GM19193 (cell line): ENCODE measurements at regions not wholly inside any gene's neighbourhood (a gene's known extent, or its start where the extent isn't known, plus 50 kb on each side); places are given as distances from the start of the nearest gene placed in this dataset.

Experiments
- POLR2A ChIP-seq: IDR thresholded peaks from 4 replicates; pipeline ENCODE4 v1.6.1; 2011; ENCODE audit not compliant: insufficient read depth, insufficient read length; ENCODE audit errors: extremely low read depth

DNA sequence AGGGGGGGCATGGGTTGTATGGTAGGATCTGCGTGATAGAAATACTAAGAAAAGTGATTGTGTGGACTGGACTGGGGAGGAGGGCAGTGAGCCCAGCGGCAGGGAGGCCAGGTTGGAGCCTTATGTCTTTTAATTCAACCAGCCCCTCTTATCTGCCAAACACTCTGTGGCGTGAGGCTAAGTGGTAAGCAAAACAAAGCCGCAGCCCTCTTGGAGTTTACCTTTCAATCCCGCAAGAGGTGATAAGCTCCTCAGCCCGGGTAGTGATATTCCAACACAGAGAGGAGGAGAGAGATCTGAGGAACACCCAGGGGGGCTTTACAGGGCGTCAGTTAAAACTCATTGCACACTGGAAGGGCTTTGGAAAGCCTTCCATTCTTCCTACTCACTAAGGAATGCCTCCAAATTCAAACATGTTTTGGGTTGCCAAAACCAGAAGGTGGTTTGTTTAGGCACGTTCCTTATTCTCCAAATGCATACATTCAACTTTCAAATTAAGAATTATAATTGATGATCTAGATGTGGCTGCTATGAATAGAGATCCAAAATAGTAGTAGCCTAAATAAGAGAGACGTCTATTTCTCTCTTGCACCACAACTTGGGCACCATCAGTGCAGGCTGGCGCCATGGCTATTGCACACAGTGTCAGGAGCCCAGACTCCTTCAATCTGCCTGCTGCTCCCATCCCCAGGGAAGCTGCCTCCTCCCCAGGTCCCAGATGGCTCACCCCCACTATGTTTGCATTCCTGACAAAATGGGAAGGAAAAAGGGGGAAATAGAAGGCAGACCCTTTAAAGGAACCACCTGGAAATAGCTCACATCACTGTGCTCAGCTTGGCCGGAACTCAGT lies 75.1 kb upstream of the FSTL4 start:
- TF ChIP-seq POLR2A, result no peak

GRCh38 chr5:133686566-133686965 lies 74.2 kb upstream of the FSTL4 start:
- no peak for TF ChIP-seq POLR2A

DNA sequence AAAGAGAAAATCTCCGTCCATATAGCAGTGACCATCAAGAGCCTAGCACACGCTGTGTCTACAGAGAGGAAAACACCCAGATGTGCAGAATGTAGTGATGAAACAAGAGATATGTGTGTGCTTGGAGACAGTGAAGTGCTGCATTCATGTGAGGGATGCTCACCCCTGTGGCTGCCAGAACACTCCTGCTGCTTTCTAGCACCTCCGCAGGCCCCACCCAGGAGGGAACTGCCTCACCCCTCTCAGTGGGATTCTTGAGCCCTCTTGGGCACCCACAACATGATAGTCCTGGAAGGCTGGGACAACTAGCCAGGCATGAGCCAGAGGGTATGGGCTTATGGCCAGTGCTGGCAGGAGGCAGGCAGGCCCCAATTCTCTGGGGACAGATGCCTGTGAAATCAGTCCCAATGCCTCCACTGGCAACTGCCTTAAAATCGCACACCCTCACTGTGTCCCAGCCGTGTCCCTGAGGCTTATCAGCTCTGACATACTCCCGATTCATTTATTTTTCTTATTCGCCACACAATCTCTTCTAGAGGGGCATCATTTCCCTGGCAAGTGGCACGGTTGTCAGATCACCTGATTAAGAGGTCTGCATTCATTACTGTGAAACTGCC lies 73.2 kb upstream of the FSTL4 start:
- TF ChIP-seq POLR2A, result no peak

DNA sequence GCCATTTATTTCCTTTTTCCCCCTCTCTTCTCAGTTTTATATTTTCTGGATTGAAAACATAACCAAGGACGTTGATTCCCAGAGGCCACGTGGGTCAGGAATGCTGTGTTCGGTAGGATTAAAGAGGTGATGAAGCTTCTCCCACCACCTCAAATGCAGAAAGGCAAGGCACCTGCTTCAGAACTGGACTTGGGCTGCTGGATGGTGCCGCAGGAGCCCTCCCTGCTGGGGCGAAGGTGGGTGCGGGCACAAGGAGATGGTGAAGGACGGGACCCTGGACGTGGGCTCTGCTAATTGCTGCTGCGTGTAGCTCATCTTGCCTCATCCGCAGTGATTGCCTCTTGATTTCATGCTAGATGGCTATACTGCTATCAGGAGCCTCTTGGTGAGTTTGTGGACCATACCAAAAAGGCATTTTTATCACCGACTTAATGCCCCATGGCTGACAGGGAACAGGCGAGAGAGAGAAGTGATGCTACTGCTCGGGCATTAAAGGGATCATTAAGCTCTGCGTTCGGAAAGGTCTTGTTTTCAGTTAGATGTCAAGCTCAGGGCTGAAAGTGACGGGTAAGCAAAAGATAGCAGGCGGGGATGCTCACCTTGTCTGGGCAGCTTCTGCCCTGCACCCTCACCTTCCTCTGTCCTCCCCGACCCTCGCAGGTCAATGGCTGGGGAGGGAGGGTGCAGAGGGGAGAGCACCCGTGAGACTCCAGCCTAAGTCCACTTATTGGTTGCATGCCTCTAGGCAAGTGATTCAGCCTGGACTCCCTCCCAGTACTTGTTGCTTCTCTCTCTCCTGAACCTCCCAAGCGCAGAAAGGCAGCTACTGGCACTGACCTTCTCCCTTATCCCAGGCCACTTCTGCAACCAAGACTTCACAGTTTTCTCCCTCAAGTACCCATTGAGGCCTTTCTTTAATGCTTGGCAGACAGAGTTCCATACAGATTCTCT lies 71.6 kb upstream of the FSTL4 start:
- TF ChIP-seq POLR2A, result no peak

GRCh38 chr5:133682451-133682850 lies 70.1 kb upstream of the FSTL4 start:
- TF ChIP-seq POLR2A, result no peak

GRCh38 chr5:133681896-133682295 lies 69.6 kb upstream of the FSTL4 start:
- no peak for TF ChIP-seq POLR2A

- no peak for TF ChIP-seq POLR2A
Observed at GRCh38 chr5:133680830-133681565, 68.7 kb upstream of the FSTL4 start.

- no peak for TF ChIP-seq POLR2A
Observed at GRCh38 chr5:133679534-133679933, 67.2 kb upstream of the FSTL4 start.

DNA sequence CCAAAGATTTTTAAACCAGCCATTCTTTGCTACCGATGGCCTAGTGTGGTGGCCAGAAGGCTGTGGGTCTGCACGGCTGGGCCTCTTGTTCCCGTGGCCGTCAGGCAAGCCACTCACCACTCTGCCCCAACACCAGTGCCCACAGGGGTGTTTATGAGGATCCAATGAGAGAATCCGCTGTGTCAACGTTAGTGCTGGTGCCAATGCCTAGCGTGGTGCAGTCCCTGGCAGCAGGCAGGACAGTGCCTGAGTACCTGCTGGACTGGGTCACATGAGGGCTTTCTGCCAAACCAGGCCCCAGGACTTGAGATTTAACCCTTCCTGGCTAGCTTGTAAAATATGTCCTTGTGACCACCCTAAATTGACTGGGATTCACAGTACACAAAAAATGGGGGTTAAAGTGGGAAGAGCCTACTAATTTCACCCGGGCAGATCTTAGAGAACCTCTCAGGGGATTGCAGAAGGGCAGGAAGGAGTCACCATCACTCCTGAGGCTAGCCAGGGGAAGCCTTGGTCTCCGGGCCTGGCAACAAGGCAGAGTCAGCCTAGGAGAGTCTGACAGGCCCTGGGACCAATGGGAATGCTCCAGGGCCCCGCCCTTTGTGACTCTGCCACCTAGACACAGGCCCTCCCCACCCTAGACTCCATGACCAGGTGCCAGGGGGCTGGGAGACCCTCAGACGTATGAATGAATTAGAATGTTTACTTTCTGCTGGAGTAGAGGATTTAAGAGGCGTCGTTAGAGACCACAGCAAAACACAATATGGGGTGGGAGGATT lies 63.2 kb upstream of the FSTL4 start:
- TF ChIP-seq POLR2A, result no peak

DNA sequence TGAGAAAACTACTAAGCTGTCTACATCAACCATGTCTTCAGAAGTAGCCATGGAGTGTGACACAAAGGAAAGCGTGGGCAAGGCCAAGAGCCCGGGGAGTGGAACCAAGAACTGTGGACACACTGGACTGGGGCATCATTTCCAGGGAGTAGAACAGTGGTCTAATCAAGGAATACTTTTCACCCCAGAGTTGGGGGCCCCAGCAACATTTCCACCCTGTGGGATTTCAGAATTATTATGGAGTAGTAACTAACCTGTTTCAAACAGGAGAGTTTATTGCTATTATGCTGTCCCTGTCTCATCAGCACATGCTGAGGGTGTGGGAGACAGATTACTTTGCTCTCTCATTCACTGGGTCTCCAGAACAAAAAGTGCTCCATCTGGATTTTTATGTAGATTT lies 58.0 kb upstream of the FSTL4 start:
- no peak for TF ChIP-seq POLR2A

GRCh38 chr5:133669472-133669871 lies 57.1 kb upstream of the FSTL4 start:
- TF ChIP-seq POLR2A, result no peak

- no peak for TF ChIP-seq POLR2A
Observed at GRCh38 chr5:133668458-133668857, 56.1 kb upstream of the FSTL4 start.

GRCh38 chr5:133667217-133667616 lies 54.9 kb upstream of the FSTL4 start:
- no peak for TF ChIP-seq POLR2A

GRCh38 chr5:133665571-133665970 lies 53.2 kb upstream of the FSTL4 start:
- TF ChIP-seq POLR2A, result no peak
